Gastroesophageal sphincter (tissue), 4 donors: ENCODE measurements at regions not wholly inside any gene's neighbourhood (a gene's known extent, or its start where the extent isn't known, plus 50 kb on each side); places are given as distances from the start of the nearest gene placed in this dataset.

Source experiments
- ATAC-seq: fragments of 150-250 bp; one replicate; pipeline ENCODE4 v1.9.1; 2016; ENCODE audit warnings: mild to moderate bottlenecking, moderate library complexity
- H3K27ac ChIP-seq, 4 donors: fragments of 200-600 bp; sonication (generic) in 3 of 4; 1 replicate in 3 of 4; 2 replicates in 1 of 4; pipeline ENCODE4 v1.5.1; 2016 to 2019
- H3K27me3 ChIP-seq: fragments of 200-600 bp; sonication (generic); one replicate; pipeline ENCODE4 v1.5.1; 2019
- H3K36me3 ChIP-seq, 2 donors: fragments of 200-600 bp; sonication (generic); one replicate each; pipeline ENCODE4 v1.5.1; 2019; ENCODE audit warnings: control low read depth in 1 of 2
- H3K4me1 ChIP-seq, 3 donors: fragments of 200-600 bp; sonication (generic); 1 replicate in 2 of 3; 2 replicates in 1 of 3; pipeline ENCODE4 v1.5.1; 2016 to 2019; ENCODE audit warnings: control low read depth in 2 of 3
- H3K4me3 ChIP-seq, 2 donors: fragments of 200-600 bp; sonication (generic); one replicate each; pipeline ENCODE4 v1.5.1; 2019; ENCODE audit warnings: mild to moderate bottlenecking in 1 of 2, moderate library complexity in 1 of 2
- H3K9me3 ChIP-seq, 3 donors: fragments of 200-600 bp; sonication (generic); one replicate each; pipeline ENCODE4 v1.5.1; 2017 to 2019; ENCODE audit warnings: control low read depth in 2 of 3
- CTCF ChIP-seq, 4 experiments: fragments of 200-600 bp in 2 of 4; fragments of 450-650 bp in 2 of 4; sonication (generic) in 1 of 4; IDR thresholded peaks; one replicate each; pipeline ENCODE4 v1.5.1; 2017 to 2019; ENCODE audit warnings: antibody characterized with exemption in 4 of 4, mild to moderate bottlenecking in 2 of 4, moderate library complexity in 2 of 4
- EP300 ChIP-seq: sonication (generic); formaldehyde crosslinking; IDR thresholded peaks from one replicate; pipeline ENCODE4 v1.6.1; 2017; ENCODE audit warnings: antibody characterized with exemption, mild to moderate bottlenecking
- POLR2A ChIP-seq, 2 donors: fragments of 450-650 bp; IDR thresholded peaks; one replicate each; pipeline ENCODE4 v1.6.1; 2017; ENCODE audit warnings: antibody characterized with exemption in 2 of 2, mild to moderate bottlenecking in 2 of 2, moderate library complexity in 1 of 2
- POLR2AphosphoS5 ChIP-seq: sonication (generic); formaldehyde crosslinking; IDR thresholded peaks from one replicate; pipeline ENCODE4 v1.6.1; 2017; ENCODE audit warnings: antibody characterized with exemption
- WGBS, 2 donors: methylation state at CpG; one replicate each; pipeline ENCODE4 v1.1.5; 2018; ENCODE audit warnings: low coverage in 1 of 2; 5-methylcytosine and 5-hydroxymethylcytosine counted together

DNA sequence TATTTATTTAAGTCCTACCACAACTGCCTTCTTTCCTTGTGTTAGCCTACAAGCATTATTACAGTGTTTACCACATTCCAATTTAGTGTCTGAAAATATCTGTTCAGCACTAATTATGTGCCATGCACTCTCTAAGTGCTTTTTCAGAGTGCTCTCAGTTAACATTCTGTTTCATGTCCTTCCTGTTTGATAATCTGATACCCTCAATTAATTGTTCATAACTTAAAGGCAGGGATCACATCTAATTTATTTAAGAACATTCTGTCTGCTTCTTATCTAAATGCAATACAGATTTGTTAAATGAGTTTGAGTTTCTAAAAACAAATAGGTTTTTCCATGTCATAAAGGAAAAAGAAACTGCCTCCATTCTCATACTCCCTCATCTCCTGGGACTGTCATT is 649.6 kb upstream of the ATXN8OS start:
- H3K9me3 ChIP-seq: no peaks in the 10 kb centered on the region
- no peaks in the 10 kb centered on the region for H3K4me1 ChIP-seq
- ATAC-seq: no peak
- no peak overlapping the region for H3K27ac ChIP-seq
- H3K4me3 ChIP-seq: no peak overlapping the region
- no peaks in the 10 kb centered on the region for H3K36me3 ChIP-seq
- TF ChIP-seq POLR2A (IDR thresholded peaks at IDR 0.05) (no peak), POLR2AphosphoS5 (no peak)
- H3K27me3 ChIP-seq: no peaks in the 10 kb centered on the region

DNA sequence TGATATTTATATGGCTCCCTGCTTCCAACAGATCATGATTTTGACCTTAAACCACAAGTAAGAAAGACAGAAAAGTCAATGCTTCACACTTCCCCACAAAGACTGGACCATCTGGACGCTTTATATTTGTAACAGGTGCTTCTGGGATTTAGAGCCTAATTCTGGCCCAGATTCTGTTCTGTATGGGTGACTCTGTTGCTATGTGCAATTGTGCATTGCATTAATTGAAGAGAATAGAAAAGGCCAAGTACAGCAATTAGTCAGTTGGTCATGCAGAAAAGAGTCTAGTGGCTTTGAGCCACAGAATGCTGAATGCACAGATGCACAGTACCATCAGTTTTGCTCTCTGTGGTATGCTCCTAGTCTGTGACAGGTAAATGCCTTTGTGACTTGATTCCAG is 657.4 kb upstream of the ATXN8OS start:
- ATAC-seq: no peak
- Histone ChIP-seq H3K27me3 (no peaks in the 10 kb centered on the region), H3K9me3 (no peaks in the 10 kb centered on the region), H3K27ac (no peak overlapping the region), H3K36me3 (no peaks in the 10 kb centered on the region), H3K4me3 (no peak overlapping the region), H3K4me1 (no peaks in the 10 kb centered on the region)
- 56 to 78% methylated on average over 1 of the region's 1 CpG for WGBS, 2 donors
- TF ChIP-seq EP300 (no peak), POLR2A (IDR thresholded peaks at IDR 0.05) (no peak), CTCF (IDR thresholded peaks at IDR 0.05) (no peak), POLR2AphosphoS5 (no peak)

- Histone ChIP-seq H3K4me1 (no peaks in the 10 kb centered on the region), H3K27ac (no peak overlapping the region), H3K4me3 (no peak overlapping the region), H3K36me3 (no peaks in the 10 kb centered on the region), H3K27me3 (no peaks in the 10 kb centered on the region), H3K9me3 (peaks cover 0 to 23% (median 0%) of the 10 kb centered on the region in 3 donors)
- TF ChIP-seq POLR2A (IDR thresholded peaks at IDR 0.05): no peak
- no peak for TF ChIP-seq CTCF (IDR thresholded peaks at IDR 0.05)
- TF ChIP-seq EP300: no peak
- TF ChIP-seq POLR2AphosphoS5: no peak
- no peak for ATAC-seq
Observed at GRCh38 chr13:69425235-69425634, 682.4 kb upstream of the ATXN8OS start.

DNA sequence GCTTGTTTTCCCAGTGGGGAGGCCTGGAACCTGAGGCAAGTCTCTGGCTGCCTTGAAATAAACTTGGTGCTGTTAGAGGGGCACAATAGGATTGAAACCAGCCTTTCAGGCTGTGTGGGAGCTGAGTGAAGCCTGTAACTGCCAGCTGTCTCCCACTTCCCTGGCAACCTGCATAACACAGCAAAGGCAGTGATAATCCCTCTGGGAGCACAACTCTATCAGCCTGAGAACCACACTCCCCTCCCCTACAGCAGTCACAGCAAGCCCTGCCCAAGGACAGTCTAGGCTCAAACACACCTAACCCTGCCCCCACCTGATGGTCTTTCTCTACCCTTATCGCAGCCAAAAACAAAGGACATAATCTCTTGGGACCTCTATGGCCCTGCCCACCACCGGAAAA is 683.8 kb upstream of the ATXN8OS start:
- WGBS, 2 donors: 80 to 100% methylated on average over 1 of the region's 2 CpGs
- peaks cover 0 to 23% (median 0%) of the 10 kb centered on the region in 3 donors for H3K9me3 ChIP-seq
- H3K36me3 ChIP-seq: no peaks in the 10 kb centered on the region
- no peak for TF ChIP-seq POLR2AphosphoS5
- no peak for ATAC-seq
- H3K4me3 ChIP-seq: no peak overlapping the region
- no peaks in the 10 kb centered on the region for H3K4me1 ChIP-seq
- H3K27ac ChIP-seq: no peak overlapping the region
- no peaks in the 10 kb centered on the region for H3K27me3 ChIP-seq

GRCh38 chr13:69418319-69418718 is 689.3 kb upstream of the ATXN8OS start:
- Histone ChIP-seq H3K4me3 (no peak overlapping the region), H3K27ac (no peak overlapping the region), H3K4me1 (no peaks in the 10 kb centered on the region), H3K27me3 (no peaks in the 10 kb centered on the region), H3K36me3 (no peaks in the 10 kb centered on the region), H3K9me3 (no peaks in the 10 kb centered on the region)
- no peak for TF ChIP-seq POLR2AphosphoS5
- no peak for TF ChIP-seq EP300
- TF ChIP-seq POLR2A (IDR thresholded peaks at IDR 0.05): no peak
- TF ChIP-seq CTCF (IDR thresholded peaks at IDR 0.05): no peak
- ATAC-seq: no peak

DNA sequence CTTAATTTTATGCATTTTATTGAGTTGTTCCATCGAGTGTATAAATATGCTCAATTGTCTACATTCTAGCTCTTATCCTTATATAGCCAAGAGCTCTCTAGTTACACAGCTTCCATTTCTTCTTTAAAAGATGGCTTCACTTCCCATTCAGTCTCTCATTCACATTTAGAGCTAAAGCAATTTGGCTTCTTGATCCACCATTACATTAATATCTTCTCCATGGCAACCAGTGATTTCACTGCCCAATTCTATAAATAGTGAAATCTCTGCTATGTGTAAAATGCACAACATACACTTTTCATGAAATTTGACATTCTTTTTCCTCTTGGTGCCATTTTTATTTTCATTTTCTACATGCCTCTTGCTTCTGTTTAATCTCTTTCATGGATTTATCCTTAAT is 696.9 kb upstream of the ATXN8OS start:
- 83 to 87% methylated on average over 1 of the region's 1 CpG for WGBS, 2 donors
- Histone ChIP-seq H3K27ac (no peak overlapping the region), H3K36me3 (no peaks in the 10 kb centered on the region), H3K9me3 (no peaks in the 10 kb centered on the region), H3K27me3 (no peaks in the 10 kb centered on the region), H3K4me3 (no peak overlapping the region), H3K4me1 (no peaks in the 10 kb centered on the region)
- ATAC-seq: no peak
- no peak for TF ChIP-seq CTCF (IDR thresholded peaks at IDR 0.05)
- TF ChIP-seq EP300: no peak
- no peak for TF ChIP-seq POLR2A (IDR thresholded peaks at IDR 0.05)
- TF ChIP-seq POLR2AphosphoS5: no peak
